ENCODE measurements at regions not wholly inside any gene's neighbourhood (a gene's known extent, or its start where the extent isn't known, plus 50 kb on each side); places are given as distances from the start of the nearest gene placed in this dataset.
"Not testable (repeated sequence)": the region's sequence is repeated elsewhere in the genome, so short reads cannot be mapped to it uniquely, and the experiment has no call there.

DNA sequence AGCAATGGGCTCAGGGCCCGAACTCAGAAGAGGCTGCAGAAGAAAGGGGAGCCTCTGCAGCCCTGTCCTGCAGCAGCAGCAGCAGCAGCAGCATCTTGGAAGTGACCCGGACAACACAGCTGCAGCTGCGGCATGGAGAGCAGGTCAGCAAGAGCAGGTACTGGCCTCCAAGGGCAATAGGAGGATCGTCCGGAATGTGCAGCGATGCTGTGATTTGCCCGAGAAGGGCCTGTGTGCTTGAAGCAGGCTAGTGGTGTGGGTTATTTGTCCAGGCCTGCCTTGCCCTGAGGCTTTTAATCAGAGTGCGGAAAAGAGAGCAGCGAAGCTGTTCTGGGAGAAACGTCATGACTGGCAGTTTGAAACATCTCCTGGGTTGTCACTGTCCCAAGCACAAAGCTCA, 126.0 kb downstream of the F11 start:
- DNase-seq (ENCODE audit: low spot score): no peak
- no TSS peak for BruUV-seq (replicated peaks)
- no peaks in the 10 kb centered on the region for H3K4me1 ChIP-seq (ENCODE audit: insufficient read depth, low read length, poor library complexity, severe bottlenecking)
- H3K27me3 ChIP-seq (replicated peaks; ENCODE audit: insufficient read depth, low read depth, low read length, poor library complexity): no peaks in the 10 kb centered on the region
- intact Hi-C loops (cut with micrococcal nuclease; ENCODE audit: unreplicated experiment): no loop called here
- H3K4me3 ChIP-seq (ENCODE audit: low read depth, low read length, poor library complexity, severe bottlenecking): no peak overlapping the region
- H3K27ac ChIP-seq (ENCODE audit: low read depth, low read length, poor library complexity, severe bottlenecking): no peak overlapping the region
- TF ChIP-seq EZH2 (IDR thresholded peaks at IDR 0.05; ENCODE audit: borderline replicate concordance, low read depth, low read length, poor library complexity, severe bottlenecking): no peak
- TF ChIP-seq, protein P1, sequence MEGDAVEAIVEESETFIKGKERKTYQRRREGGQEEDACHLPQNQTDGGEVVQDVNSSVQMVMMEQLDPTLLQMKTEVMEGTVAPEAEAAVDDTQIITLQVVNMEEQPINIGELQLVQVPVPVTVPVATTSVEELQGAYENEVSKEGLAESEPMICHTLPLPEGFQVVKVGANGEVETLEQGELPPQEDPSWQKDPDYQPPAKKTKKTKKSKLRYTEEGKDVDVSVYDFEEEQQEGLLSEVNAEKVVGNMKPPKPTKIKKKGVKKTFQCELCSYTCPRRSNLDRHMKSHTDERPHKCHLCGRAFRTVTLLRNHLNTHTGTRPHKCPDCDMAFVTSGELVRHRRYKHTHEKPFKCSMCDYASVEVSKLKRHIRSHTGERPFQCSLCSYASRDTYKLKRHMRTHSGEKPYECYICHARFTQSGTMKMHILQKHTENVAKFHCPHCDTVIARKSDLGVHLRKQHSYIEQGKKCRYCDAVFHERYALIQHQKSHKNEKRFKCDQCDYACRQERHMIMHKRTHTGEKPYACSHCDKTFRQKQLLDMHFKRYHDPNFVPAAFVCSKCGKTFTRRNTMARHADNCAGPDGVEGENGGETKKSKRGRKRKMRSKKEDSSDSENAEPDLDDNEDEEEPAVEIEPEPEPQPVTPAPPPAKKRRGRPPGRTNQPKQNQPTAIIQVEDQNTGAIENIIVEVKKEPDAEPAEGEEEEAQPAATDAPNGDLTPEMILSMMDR (conservative IDR thresholded peaks at IDR 0.05; ENCODE audit: low read depth, low read length): no peak
- no peaks in the 10 kb centered on the region for H3K36me3 ChIP-seq (ENCODE audit: insufficient read depth, low read length, poor library complexity, severe bottlenecking)
- no peaks in the 10 kb centered on the region for H3K9me3 ChIP-seq (ENCODE audit: low read depth, low read length, poor library complexity, severe bottlenecking)
- ChIA-PET POLR2A (ENCODE audit: low non-redundant PET) (no interaction called here), CTCF (no interaction called here)

DNA sequence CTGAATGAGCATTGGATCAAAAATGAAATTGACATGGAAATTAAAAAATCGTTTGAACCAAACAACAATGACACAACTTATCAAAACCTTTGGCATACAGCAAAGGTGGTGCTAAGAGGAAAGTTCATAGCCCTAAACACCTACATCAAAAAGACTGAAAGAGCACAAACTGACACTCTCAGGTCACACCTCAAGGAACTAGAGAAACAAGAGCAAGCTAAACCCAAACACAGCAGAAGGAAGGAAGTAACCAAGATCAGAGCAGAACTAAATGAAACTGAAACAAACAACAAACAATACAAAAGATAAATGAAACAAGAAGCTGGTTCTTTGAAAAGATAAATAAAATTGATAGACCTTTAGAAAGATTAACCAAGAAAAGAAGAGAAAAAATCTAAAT, 118.3 kb downstream of the F11 start:
- DNase-seq (ENCODE audit: low spot score); H3K36me3 ChIP-seq (ENCODE audit: insufficient read depth, low read length, poor library complexity, severe bottlenecking); H3K27ac ChIP-seq (ENCODE audit: low read depth, low read length, poor library complexity, severe bottlenecking); H3K4me1 ChIP-seq (ENCODE audit: insufficient read depth, low read length, poor library complexity, severe bottlenecking); POLR2A ChIA-PET (ENCODE audit: low non-redundant PET); CTCF ChIA-PET; H3K27me3 ChIP-seq (replicated peaks; ENCODE audit: insufficient read depth, low read depth, low read length, poor library complexity); intact Hi-C loops (cut with micrococcal nuclease; ENCODE audit: unreplicated experiment); H3K9me3 ChIP-seq (ENCODE audit: low read depth, low read length, poor library complexity, severe bottlenecking); H3K4me3 ChIP-seq (ENCODE audit: low read depth, low read length, poor library complexity, severe bottlenecking); BruUV-seq (replicated peaks): not testable (repeated sequence)

DNA sequence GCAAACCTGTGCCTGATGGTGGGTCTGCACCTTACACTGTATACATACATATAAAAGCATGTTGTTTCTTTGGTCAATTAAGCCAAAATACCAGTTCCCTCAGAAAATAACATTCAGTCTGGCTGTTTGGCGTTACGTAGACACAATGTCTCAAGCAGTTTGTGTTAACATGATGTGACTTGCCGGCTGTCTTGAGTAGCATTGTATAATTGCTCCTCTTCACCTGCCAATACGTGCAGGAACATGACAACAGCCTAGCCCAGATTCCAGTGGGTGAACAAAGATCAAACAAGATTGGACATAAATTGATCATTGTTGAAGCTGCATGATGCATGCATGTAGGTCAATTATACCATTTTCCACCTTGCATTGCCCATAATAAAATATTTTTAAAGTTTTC, 102.3 kb downstream of the F11 start:
- intact Hi-C loops (cut with micrococcal nuclease; ENCODE audit: unreplicated experiment): no loop called here
- Histone ChIP-seq H3K9me3 (ENCODE audit: low read depth, low read length, poor library complexity, severe bottlenecking) (peaks cover 17% of the 10 kb centered on the region), H3K36me3 (ENCODE audit: insufficient read depth, low read length, poor library complexity, severe bottlenecking) (no peaks in the 10 kb centered on the region), H3K27ac (ENCODE audit: low read depth, low read length, poor library complexity, severe bottlenecking) (no peak overlapping the region), H3K27me3 (replicated peaks; ENCODE audit: insufficient read depth, low read depth, low read length, poor library complexity) (no peaks in the 10 kb centered on the region), H3K4me1 (ENCODE audit: insufficient read depth, low read length, poor library complexity, severe bottlenecking) (no peaks in the 10 kb centered on the region), H3K4me3 (ENCODE audit: low read depth, low read length, poor library complexity, severe bottlenecking) (no peak overlapping the region)
- no peak for DNase-seq (ENCODE audit: low spot score)
- ChIA-PET POLR2A (ENCODE audit: low non-redundant PET) (no interaction called here), CTCF (no interaction called here)
- BruUV-seq (replicated peaks): no TSS peak
- TF ChIP-seq, protein P1 (conservative IDR thresholded peaks at IDR 0.05; ENCODE audit: low read depth, low read length): no peak
- no peak for TF ChIP-seq EZH2 (IDR thresholded peaks at IDR 0.05; ENCODE audit: borderline replicate concordance, low read depth, low read length, poor library complexity, severe bottlenecking)

DNA sequence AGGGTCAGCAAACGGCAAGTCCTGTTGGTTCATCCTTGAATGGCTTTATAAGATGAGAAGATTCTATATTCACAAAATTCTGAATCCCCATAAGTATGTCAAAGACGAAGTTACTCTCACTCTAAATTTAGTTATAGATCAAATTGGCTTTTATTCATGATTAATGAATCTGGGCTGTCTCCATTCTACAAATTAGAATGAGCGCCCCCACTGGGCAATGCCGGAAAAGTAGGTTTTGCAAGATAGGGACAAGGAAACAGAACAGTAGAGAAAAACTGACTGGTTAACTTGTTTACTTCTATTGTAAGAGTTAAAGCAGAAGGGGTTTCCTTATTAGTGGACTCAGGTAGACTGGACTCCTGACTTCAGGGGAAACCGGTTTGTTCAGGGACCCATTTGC, 100.3 kb downstream of the F11 start:
- H3K27ac ChIP-seq (ENCODE audit: low read depth, low read length, poor library complexity, severe bottlenecking): no peak overlapping the region
- H3K9me3 ChIP-seq (ENCODE audit: low read depth, low read length, poor library complexity, severe bottlenecking): peaks cover 17% of the 10 kb centered on the region
- no peaks in the 10 kb centered on the region for H3K36me3 ChIP-seq (ENCODE audit: insufficient read depth, low read length, poor library complexity, severe bottlenecking)
- no peak overlapping the region for H3K4me3 ChIP-seq (ENCODE audit: low read depth, low read length, poor library complexity, severe bottlenecking)
- POLR2A ChIA-PET (ENCODE audit: low non-redundant PET): no interaction called here
- no peaks in the 10 kb centered on the region for H3K27me3 ChIP-seq (replicated peaks; ENCODE audit: insufficient read depth, low read depth, low read length, poor library complexity)
- no peak for TF ChIP-seq EZH2 (IDR thresholded peaks at IDR 0.05; ENCODE audit: borderline replicate concordance, low read depth, low read length, poor library complexity, severe bottlenecking)
- TF ChIP-seq, protein P1 (conservative IDR thresholded peaks at IDR 0.05; ENCODE audit: low read depth, low read length): peak; percentile 29; the same call in 1 of the 2 replicates
- intact Hi-C loops (cut with micrococcal nuclease; ENCODE audit: unreplicated experiment): no loop called here
- CTCF ChIA-PET: no interaction called here
- BruUV-seq (replicated peaks): no TSS peak
- H3K4me1 ChIP-seq (ENCODE audit: insufficient read depth, low read length, poor library complexity, severe bottlenecking): no peaks in the 10 kb centered on the region
- DNase-seq (ENCODE audit: low spot score): no peak

DNA sequence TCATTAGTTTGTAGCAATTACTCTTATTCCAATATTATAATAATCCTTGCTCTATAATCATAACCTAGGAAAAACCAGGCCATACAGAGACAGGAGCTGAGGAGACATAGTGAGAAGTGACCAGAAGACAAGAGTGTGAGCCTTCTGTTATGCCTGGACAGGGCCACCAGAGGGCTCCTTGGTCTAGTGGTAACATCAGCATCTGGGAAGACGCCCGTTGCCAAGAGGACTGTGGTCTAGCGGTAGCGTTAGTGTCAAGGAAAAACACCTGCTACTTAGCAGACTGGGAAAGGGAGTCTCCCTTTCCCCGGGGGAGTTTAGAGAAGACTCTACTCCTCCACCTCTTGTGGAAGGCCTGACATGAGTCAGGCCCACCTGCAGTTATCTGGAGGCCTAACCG, 97.0 kb downstream of the F11 start:
- H3K27ac ChIP-seq (ENCODE audit: low read depth, low read length, poor library complexity, severe bottlenecking); CTCF ChIA-PET; H3K27me3 ChIP-seq (replicated peaks; ENCODE audit: insufficient read depth, low read depth, low read length, poor library complexity); H3K36me3 ChIP-seq (ENCODE audit: insufficient read depth, low read length, poor library complexity, severe bottlenecking); H3K4me3 ChIP-seq (ENCODE audit: low read depth, low read length, poor library complexity, severe bottlenecking); BruUV-seq (replicated peaks); intact Hi-C loops (cut with micrococcal nuclease; ENCODE audit: unreplicated experiment); H3K4me1 ChIP-seq (ENCODE audit: insufficient read depth, low read length, poor library complexity, severe bottlenecking); POLR2A ChIA-PET (ENCODE audit: low non-redundant PET): not testable (repeated sequence)
- H3K9me3 ChIP-seq (ENCODE audit: low read depth, low read length, poor library complexity, severe bottlenecking): peaks cover 17% of the 10 kb centered on the region
- DNase-seq (ENCODE audit: low spot score): peak; percentile 12

Measured in A673 (cell line).